ENCODE measurements at regions not wholly inside any gene's neighbourhood (a gene's known extent, or its start where the extent isn't known, plus 50 kb on each side); places are given as distances from the start of the nearest gene placed in this dataset.
"Not testable (repeated sequence)": the region's sequence is repeated elsewhere in the genome, so short reads cannot be mapped to it uniquely, and the experiment has no call there.

DNA sequence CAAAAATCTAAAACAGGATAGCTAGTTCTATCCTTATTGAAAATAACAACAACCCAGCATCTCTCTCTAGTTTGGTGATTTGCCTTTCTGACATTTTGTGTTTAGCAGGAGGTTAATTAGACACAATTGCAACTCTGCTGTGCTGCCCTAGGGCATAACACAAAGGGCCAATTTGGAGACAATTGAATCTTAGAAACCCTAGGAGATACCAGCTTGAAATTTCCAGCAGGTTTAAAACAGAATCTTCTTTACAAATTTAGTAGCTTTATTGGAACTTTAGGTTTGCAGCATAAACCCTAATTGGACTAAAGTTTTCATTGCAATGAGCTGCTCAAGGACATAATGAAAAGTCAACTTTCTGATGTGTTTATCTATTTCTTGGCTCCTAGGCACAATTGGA lies 166.7 kb upstream of the FER start:
- no peak for DNase-seq

DNA sequence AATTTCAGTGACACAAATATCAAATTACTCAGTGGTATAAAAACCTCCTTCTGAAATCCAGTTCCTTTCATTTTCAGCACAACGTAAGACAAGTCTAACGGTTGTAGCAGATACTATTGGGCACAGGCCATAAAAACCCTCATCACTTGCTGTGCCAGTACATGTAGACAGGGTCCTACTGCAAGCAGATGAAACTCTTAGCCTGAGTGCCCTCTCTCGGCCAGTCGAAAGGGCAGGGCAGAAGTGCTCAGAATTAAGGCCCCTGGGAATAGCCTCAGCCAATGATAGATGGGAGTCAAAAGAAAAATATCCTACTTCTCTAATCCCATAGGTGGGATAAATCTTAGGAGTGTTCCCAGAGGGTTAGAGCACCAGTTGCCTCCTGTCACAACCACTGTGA lies 168.5 kb upstream of the FER start:
- DNase-seq = no peak

DNA sequence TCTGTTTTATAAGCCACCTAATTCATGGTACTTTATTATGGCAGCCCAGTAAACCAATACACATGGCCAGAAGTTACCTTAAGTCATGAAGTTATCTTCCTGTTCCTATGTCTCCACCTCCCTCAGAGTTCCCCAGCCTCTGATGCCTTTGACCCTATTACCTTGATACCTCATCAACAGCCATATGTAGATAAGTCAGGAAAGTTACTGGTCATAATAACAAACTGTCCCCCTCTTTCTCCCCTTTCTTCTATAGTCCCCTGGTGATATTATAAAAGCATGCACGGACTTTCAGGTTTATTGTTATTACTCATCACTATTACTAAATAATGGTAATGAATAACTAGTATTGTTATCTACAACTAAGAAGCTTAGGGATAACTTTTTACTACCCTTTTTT lies 168.9 kb upstream of the FER start:
- no peak for DNase-seq

DNA sequence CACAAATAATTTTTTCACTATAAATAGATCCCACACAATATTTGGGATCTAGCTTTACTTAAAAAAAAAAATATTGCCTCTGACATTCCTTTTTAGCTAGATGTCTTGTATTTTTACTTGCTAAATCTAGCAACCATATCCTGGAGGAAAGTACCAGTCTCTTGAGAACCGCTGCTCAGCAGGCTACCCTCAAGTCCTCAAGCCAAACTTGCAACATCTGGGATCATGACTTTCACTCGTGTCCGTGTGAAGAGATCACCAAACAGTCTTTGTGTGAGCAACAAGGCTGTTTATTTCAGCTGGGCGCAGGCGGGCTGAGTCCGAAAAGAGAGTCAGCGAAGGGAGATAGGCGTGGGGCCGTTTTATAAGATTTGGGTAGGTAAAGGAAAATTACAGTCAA lies 180.3 kb upstream of the FER start:
- DNase-seq = no peak

DNA sequence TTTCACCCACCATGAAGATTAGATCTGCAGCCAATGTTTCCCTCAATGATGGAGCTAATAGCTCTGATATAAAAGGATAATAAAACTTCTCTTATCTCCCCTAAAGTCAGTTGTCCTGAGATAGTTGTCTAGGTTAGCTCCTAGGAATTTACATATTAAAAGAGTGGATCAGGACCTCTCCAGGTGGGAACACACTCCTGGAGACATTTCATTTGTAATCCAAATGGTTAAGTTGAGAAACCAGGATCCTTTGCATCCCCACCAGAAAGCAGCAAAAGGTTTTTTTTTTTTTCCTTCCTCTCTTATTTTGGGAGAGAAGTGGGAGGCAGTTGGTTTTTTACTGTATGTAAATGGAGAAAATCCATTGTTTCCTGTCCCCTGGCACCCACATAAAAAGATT lies 182.5 kb upstream of the FBXL17 start:
- no peak for DNase-seq

DNA sequence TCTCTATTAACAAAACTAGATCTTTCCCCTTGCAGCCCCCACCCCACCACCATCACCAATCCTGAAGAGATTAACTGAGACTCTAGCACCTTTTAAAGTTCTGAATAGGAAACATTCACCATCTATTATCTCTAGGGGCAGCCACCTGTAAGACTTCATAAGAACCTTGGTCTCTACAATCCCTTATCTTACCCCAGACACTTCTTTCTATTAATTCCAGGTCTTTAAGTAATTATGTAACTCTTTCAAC lies 180.2 kb upstream of the FBXL17 start:
- DNase-seq = no peak

DNA sequence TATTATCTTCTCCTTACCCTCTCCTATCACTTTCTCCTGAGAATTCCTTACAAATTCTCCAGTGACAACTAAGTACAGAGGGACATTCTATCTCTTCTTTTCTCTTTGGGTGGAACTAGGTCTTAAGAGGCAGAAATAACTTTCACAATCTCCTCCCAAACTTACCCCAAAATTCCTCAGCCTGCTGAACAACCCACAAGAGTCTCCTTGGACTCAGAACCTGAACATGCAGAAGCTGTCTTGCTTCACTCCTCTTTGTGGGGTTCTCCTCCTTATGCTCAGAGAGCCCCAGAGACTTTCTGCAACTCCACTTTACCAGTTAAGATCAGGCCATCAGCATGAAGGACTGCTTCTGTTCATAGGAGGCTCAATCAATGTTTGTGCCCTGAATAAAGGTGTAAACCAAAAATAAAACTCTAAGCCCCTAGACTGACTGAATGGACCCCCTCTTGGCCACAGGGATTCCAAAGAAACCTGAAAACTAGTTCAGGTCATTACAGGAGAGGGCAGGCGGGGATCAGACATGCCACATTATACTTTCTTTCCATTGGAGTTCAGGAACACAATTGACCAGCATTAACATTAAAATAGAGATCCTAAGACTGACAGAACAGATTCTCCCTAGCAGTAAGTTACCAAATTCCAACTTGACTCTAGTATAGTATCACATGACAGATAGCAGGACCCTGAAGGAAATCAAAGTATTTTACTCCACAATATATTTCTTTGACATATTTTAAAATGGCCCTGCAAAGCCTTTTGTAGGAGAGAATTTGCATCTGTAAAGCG lies 179.7 kb upstream of the FBXL17 start:
- no peak for DNase-seq

DNA sequence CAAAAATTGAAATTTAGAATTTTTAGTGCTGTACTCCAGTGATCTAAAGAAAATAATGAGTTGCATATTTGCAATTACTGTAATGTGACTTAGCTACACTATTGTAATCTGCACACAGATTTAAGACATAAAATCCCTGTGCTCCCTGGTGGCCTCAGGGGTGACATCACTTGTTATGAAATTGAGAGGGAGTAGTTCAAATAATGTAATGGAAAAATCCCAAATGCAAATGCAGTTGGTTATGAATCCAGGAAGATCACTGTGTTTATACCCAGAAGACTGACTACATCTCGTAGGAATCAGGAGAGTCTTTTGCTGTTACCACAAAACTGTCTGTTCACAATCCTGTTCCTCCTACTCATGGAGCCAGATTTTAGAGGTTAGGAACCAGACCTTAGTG lies 178.7 kb upstream of the FBXL17 start:
- no peak for DNase-seq

DNA sequence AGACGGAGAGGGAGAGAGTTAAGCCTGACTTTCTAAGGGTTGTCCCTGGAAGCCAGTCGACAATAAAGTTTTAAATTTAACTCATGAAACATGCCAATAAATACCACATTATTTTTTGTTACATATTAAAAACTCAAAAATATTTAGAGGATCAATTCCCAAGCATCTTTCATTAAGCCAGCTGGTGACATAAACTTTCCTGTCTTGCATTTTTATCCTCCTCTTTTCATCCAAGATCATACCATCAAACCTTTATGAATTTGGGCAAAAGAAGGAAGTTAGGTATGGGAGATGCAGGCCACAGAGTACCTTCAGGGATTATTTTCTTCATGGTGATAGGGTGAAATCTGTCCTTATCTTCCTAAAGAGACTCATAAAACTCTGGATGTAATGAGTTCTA lies 178.3 kb upstream of the FBXL17 start:
- no peak for DNase-seq

DNA sequence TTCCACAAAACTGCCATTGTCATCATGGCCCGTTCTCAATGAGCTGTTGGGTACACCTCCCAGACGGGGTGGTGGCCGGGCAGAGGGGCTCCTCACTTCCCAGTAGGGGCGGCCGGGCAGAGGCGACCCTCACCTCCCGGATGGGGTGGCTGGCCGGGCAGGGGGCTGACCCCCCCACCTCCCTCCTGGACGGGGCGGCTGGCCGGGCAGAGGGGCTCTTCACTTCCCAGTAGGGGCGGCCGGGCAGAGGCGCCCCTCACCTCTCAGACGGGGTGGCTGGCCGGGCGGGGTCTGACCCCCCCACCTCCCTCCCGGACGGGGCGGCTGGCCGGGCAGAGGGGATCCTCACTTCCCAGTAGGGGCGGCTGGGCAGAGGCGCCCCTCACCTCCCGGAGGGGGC lies 176.9 kb upstream of the FBXL17 start:
- DNase-seq = not testable (repeated sequence)

DNA sequence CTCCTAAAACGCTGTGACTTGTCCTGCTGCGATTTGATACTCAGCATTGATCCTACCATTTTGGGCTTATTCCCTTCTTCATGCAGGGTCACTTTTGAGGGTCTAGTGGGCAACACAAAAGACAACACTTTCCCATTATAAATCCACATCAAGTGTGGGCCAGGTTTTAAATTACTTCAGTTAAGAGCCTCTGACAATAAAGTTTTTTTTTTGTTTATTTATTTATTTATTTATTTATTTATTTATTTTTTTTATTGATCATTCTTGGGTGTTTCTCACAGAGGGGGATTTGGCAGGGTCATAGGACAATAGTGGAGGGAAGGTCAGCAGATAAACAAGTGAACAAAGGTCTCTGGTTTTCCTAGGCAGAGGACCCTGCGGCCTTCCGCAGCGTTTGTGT lies 176.2 kb upstream of the FBXL17 start:
- DNase-seq = not testable (repeated sequence)

DNA sequence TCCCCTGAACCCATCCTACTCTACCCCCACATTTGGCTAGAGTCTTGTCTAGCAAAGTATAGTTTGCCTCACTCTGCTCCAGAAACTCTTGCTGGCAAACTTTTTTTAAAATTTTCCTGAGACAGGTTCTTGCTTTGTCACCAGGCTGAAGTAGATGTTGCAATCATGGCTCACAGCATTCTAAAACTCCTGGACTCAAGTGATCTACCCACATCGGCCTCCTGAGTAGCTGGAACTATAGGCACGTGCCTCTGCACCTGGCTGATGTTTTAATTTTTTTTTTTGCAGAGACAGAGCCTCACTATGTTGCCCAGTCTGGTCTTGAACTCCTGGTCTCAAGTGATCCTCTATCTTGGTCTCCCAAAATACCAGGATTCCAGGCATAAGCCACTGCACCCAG lies 175.8 kb upstream of the FBXL17 start:
- no peak for DNase-seq

DNA sequence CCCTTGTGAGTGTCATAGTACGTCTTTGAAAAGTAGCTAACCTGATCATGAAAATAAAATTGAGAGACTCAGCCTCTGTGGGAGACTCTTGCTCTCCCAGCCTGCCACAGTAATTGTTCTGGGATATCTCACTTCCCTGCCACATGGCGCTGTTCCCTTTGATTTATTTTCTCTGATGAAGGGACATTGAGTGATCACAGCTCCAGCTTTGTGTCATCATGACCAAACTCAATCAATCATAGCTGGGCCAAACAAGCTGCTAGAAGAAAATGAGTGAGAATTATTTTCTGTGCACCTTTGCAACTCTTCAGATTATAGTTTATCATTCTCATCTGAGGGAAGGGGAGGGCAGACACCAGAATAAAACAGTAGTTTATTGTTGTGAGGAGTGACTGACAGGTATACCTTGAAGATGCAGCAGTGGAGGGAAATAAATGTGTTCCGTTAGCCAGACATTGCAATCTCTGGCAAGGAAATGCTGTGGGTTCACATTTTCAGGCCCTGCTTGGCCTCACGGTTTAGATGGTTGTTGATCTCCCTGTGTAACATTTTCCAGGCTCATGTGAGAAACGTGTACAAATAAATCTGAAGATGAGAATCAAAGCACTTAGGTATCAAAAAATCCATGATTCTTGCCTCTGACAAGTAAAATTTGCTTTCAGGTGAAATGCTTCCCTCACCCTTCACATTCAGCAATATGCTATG lies 174.7 kb upstream of the FBXL17 start:
- DNase-seq = no peak

DNA sequence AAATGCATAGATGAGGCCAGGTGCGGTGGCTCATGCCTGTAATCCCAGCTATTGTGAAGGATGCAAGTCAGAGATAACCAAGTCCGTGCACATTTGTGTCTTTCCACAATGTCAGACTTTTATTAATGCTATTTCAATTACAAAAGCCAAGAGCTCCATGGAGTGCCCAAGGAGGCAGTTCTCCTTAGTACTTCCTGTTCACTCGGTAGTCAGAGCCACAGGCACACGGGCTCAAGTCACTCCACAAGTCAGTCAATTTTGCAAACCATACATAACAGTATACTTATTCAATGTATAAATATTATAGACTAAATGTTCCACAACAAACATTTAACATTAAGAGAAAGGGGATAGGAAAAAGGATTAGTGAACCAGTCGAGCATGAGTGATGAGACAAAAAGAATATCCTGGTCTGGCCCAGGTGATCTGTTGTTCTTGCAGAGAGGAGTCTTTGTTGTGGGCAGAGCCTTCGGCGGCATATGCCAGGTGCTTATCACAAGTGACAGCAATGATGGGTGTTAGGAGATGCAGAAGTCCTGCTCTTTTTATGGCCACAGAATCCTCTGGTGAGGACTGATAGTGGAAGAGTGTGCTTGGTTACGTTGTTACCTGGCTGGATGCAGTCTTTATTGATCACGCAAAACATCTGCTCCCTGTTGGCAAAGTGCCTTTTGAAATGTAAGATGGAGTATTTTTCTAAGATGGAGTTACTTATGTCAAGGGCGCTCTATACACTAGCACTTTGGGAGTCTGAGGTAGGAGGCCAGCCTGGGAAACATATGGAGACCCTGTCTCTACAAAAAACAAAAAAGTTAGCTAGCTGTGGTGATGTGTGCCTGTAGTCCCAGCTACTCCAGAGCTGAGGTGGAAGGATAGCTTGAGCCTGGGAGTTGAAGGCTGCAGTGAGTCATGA lies 167.0 kb upstream of the FBXL17 start:
- no peak for DNase-seq

DNA sequence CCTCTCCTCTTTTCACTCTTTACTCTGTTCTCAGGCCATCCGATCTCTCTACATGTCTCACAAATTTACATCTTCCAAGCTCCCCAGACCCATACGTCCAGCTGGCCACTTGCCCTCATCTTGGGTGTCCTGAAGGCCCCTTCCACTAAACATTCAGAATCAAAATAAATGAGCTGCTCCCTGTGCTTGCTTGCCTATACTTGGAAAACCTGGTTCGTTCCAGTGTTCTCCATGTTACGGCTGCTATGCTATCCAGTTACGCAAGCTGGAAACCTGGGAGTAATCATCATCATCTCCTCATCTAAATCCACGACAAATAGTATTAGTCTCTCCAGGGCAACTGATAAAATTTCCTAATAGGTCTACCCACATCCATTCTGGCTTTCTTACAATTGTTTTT lies 165.0 kb upstream of the FBXL17 start:
- DNase-seq = no peak

DNA sequence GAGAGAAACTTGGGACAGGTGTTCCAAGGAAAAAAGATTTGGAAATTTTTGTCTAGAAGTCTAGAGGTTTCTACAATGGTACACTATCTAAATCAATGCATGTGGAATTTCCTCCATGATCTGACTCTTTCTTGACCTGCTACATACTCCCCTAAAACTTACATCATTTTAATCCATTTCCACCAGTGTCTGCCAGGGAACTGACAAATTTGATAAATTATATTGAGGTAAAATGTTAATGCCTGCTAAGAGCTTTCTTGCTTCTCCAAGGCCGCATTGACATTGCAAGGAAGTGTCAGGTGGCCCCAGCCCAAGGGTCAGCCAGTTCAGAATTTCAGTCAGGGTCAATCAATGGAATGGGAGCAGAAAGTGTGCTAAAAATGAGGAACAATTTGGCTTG lies 163.4 kb upstream of the FBXL17 start:
- DNase-seq = no peak

DNA sequence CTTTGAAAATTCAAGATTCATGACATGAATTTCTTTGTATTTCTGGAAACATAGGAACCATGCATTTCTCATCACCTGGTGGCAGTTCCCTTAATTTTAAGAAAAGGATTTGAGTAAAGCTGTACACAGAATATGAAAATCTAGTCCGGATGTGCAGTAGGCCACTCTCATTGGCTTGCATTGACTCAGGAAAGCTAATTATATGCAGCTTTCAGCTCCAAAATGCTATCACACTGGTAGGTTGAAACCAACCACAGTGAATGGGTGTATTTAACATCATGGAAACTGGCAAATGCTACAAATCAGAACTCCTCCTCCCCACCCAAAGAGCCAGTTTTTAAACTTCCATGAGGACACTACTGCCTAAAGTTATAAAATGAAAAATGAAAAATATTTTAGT lies 161.6 kb upstream of the FBXL17 start:
- no peak for DNase-seq

DNA sequence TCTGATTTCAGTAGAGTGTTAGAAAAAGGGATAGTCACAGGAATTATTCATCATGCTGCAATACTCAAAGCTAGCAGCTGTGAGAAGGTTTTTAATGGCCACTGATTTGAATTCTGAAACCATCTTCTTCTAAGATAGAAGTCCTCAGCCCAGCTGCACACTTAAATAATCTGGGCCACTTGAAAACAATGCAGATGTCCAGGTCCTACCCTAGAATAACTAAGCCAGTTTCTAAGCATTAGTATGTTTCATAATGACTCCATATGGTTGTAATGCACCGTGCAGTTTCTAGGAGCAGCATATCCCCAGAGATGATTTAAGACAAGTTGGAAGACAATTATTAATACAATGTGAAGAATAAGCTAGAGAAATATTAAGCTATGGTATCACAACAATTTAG lies 159.9 kb upstream of the FBXL17 start:
- DNase-seq = no peak

DNA sequence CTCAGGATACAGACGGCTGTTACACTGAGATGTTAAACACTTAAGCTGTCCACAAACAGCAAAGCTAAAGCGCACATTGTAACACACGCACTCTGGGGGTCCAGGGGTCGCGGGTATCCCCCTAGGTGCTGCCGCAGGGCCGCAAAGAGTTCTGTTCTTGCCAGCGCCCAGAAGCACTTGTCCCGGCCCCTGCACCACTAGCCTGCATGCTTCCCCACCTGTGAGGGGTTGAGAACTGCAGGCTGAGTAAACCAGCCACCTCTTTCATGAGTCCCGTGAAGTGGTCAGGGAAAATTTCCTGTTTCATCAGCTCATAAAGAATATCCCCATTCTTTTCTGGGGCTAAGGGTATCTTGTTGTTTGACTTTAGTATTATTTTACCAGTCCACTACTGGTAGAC lies 154.4 kb upstream of the FBXL17 start:
- DNase-seq = no peak

DNA sequence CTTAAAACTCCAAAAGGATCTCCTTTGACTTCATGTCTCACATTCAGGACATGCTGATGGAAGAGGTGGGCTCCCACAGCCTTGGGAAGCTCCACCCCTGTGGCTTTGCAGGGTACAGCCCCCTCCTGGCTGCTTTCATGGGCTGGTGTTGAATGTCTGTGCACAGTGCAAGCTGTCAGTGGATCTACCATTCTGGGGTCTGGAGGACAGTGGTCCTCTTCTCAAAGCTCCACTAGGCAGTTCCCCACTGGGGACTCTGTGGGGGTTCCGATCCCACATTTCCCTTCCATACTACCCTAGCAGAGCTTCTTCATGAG lies 150.2 kb upstream of the FBXL17 start:
- not testable (repeated sequence) for DNase-seq

DNA sequence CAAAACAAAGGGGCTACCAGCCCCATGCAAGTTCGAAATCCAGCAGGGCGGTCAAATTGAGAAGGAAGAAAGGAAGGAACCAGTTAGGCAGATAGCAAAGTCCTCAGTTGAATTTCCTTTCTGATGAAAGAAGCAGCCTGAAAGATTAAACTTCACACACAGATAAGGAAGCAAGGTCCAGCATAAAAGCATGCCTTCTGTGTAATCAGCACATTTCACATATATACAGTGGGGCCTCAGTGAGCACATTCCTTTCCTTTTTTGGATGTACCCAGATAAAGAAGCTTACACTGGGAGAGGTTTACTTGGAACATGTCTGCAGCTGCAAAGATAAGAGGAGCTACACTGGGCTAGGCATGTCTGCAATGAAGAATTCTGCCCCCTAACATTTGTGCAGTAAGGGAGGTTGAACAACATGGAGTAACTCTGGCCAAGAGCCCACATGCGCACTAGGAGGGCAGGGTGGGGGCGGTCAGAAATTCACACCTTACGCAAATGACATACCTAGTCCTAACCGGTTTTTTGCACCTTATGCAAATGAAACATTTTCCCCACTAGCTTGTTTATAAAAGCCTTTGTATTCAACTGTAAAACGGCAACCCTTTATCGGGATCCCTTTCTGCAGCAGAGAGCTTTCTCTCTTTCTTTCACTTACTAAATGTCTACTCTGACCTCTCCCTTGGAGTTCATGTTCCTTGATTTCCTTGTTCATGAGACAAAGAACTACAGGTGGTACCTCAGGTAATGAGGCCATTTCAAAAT lies 149.7 kb upstream of the FBXL17 start:
- no peak for DNase-seq

DNA sequence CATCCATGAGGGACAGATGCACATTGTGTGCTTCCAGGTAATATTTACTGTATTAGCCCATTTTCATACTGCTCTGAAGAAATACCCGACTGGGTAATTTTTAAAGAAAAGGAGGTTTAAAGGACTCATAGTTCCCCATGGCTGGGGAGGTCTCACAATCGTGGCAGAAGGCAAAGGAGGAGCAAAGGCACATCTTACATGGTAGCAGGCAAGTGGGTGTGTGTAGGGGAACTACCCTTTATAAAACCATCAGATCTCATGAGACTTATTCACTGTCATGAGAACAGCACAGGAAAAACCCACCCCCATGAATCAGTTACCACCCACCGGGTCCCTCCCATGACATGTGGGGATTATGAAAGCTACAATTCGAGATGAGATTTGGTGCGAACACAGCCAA lies 148.8 kb upstream of the FBXL17 start:
- DNase-seq = no peak

DNA sequence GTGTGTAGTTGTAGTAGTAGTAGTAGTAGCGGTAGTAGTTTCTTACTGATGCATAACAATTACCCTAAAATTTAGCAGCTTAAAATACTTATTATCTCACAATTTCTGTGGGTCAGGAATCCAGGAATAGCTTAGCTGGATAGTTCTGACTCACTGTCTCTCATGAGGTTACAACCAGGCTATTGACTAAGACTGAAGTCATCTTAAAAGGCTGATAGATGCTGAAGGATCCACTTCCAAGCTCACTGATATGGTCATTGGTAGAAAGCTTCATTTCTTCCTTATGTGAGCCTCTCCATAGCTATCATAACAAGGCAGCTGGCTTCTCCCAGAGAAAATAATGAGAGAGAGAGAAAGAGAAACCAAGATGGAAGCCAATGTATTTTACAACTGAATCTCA lies 147.5 kb upstream of the FBXL17 start:
- DNase-seq = no peak

DNA sequence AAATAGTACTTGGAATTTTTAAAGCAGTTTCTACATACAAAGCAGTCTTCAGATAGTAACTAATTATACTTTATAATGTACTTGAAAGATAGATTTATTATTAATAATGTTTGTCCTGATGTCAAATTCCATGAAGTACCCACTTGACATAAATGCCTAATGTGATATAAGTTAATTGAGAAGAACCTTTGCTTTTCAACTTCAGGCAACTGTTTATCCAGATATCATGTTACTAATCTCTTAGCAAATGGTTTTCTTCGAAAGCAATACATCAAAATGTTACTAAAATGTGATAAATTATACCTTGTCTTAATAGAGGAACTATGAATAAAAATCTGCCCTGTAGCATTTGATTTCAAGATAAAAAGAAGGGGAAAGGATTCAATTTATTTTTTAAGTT lies 146.8 kb upstream of the FBXL17 start:
- no peak for DNase-seq
